H9 (cell line): ENCODE measurements at regions not wholly inside any gene's neighbourhood (a gene's known extent, or its start where the extent isn't known, plus 50 kb on each side); places are given as distances from the start of the nearest gene placed in this dataset.

ENCODE experiments used
- DNase-seq: peaks from one replicate; pipeline ENCODE4 v3.0.0-alpha.2; 2017
- H2AFZ ChIP-seq: one replicate; pipeline ENCODE4 v1.6.1; 2013; ENCODE audit warnings: mild to moderate bottlenecking, low read length, control low read depth, moderate library complexity
- H2AK5ac ChIP-seq: 2 replicates; pipeline ENCODE4 v1.6.1; 2013; ENCODE audit warnings: low read length, control low read depth, mixed read lengths; ENCODE audit not compliant: insufficient read length
- H2BK120ac ChIP-seq: one replicate; pipeline ENCODE4 v1.6.1; 2013; ENCODE audit warnings: low read depth, mild to moderate bottlenecking, low read length, control low read depth, inconsistent platforms; ENCODE audit not compliant: poor library complexity, severe bottlenecking
- H2BK12ac ChIP-seq: 2 replicates; pipeline ENCODE4 v1.6.1; 2013; ENCODE audit warnings: low read length, control low read depth, mixed read lengths, low read depth; ENCODE audit not compliant: insufficient read length
- H2BK15ac ChIP-seq: 2 replicates; pipeline ENCODE4 v1.6.1; 2013; ENCODE audit warnings: low read depth, low read length, control low read depth
- H2BK20ac ChIP-seq: one replicate; pipeline ENCODE4 v1.6.1; 2013; ENCODE audit warnings: low read depth, mild to moderate bottlenecking, low read length, control low read depth, inconsistent platforms; ENCODE audit not compliant: poor library complexity, severe bottlenecking
- H2BK5ac ChIP-seq: 2 replicates; pipeline ENCODE4 v1.6.1; 2013; ENCODE audit warnings: low read length, control low read depth, mixed read lengths; ENCODE audit not compliant: insufficient read length
- H3K14ac ChIP-seq: 2 replicates; pipeline ENCODE4 v1.6.1; 2013; ENCODE audit warnings: low read length, control low read depth; ENCODE audit not compliant: insufficient read depth
- H3K18ac ChIP-seq: 2 replicates; pipeline ENCODE4 v1.6.1; 2013; ENCODE audit warnings: low read depth, mild to moderate bottlenecking, mixed read lengths, low read length, control low read depth; ENCODE audit not compliant: insufficient read length
- H3K23ac ChIP-seq: 2 replicates; pipeline ENCODE4 v1.6.1; 2013; ENCODE audit warnings: low read length, control low read depth, mixed read lengths, low read depth; ENCODE audit not compliant: insufficient read length
- H3K23me2 ChIP-seq: 2 replicates; pipeline ENCODE4 v1.6.1; 2013; ENCODE audit warnings: low read depth, mild to moderate bottlenecking, mixed read lengths, low read length, control low read depth; ENCODE audit not compliant: insufficient read length, poor library complexity, severe bottlenecking
- H3K27ac ChIP-seq: 2 replicates; pipeline ENCODE4 v1.5.1; 2013; ENCODE audit warnings: low read length, control low read depth, mixed read lengths, low read depth; ENCODE audit not compliant: insufficient read length
- H3K27me3 ChIP-seq: 2 replicates; pipeline ENCODE4 v1.6.1; 2013; ENCODE audit warnings: low read length, control low read depth, inconsistent platforms; ENCODE audit not compliant: insufficient read depth
- H3K4ac ChIP-seq: 2 replicates; pipeline ENCODE4 v1.6.1; 2013; ENCODE audit warnings: low read depth, mild to moderate bottlenecking, control low read depth, inconsistent platforms, low read length, moderate library complexity
- H3K4me1 ChIP-seq: 2 replicates; pipeline ENCODE4 v1.6.1; 2013; ENCODE audit warnings: low read length, control low read depth, inconsistent platforms; ENCODE audit not compliant: insufficient read depth
- H3K4me2 ChIP-seq: 2 replicates; pipeline ENCODE4 v1.6.1; 2013; ENCODE audit warnings: low read length, control low read depth, mixed read lengths; ENCODE audit not compliant: insufficient read length, insufficient read depth
- H3K56ac ChIP-seq: 2 replicates; pipeline ENCODE4 v1.6.1; 2013; ENCODE audit warnings: low read depth, mild to moderate bottlenecking, mixed read lengths, low read length, control low read depth; ENCODE audit not compliant: insufficient read length
- H3K79me1 ChIP-seq: 2 replicates; pipeline ENCODE4 v1.6.1; 2013; ENCODE audit warnings: low read depth, mild to moderate bottlenecking, moderate library complexity, low read length, control low read depth, inconsistent platforms; ENCODE audit not compliant: insufficient read depth, poor library complexity, severe bottlenecking
- H3K79me2 ChIP-seq: 2 replicates; pipeline ENCODE4 v1.6.1; 2013; ENCODE audit warnings: low read length, control low read depth, inconsistent platforms; ENCODE audit not compliant: insufficient read depth
- H3K9ac ChIP-seq: 2 replicates; pipeline ENCODE4 v1.6.1; 2013; ENCODE audit warnings: low read length, control low read depth, mixed read lengths; ENCODE audit not compliant: insufficient read length; ENCODE audit errors: extremely low read depth
- H3K9me3 ChIP-seq: one replicate; pipeline ENCODE4 v1.6.1; 2013; ENCODE audit warnings: low read depth, low read length, inconsistent platforms; ENCODE audit not compliant: control insufficient read depth
- H3T11ph ChIP-seq: one replicate; pipeline ENCODE4 v1.6.1; 2013; ENCODE audit warnings: mild to moderate bottlenecking, low read length, control low read depth, inconsistent platforms
- H4K20me1 ChIP-seq: one replicate; pipeline ENCODE4 v1.6.1; 2013; ENCODE audit not compliant: control insufficient read depth, insufficient read length, insufficient read depth
- H4K5ac ChIP-seq: 2 replicates; pipeline ENCODE4 v1.6.1; 2013; ENCODE audit warnings: low read depth, mild to moderate bottlenecking, mixed read lengths, low read length, control low read depth; ENCODE audit not compliant: insufficient read length
- H4K8ac ChIP-seq: replicated peaks from 2 replicates; pipeline ENCODE4 v1.6.1; 2013; ENCODE audit warnings: low read length, control low read depth, mixed read lengths, low read depth; ENCODE audit not compliant: insufficient read length
- H4K91ac ChIP-seq: 2 replicates; pipeline ENCODE4 v1.6.1; 2013; ENCODE audit warnings: low read depth, mild to moderate bottlenecking, moderate library complexity, mixed read lengths, low read length, control low read depth; ENCODE audit not compliant: insufficient read length
- H3K27ac Mint-ChIP-seq, 3 experiments: 2 replicates in 2 of 3; 3 replicates in 1 of 3; pipeline ENCODE4 v1.8.0; 2020 to 2021; ENCODE audit warnings: mixed read lengths in 3 of 3, mild to moderate bottlenecking in 1 of 3, moderate library complexity in 1 of 3
- H3K27me3 Mint-ChIP-seq: 2 replicates; pipeline ENCODE4 v1.8.0; 2021; ENCODE audit warnings: low read depth, mild to moderate bottlenecking, moderate library complexity, mixed read lengths
- H3K36me3 Mint-ChIP-seq, 3 experiments: 2 replicates in 2 of 3; 3 replicates in 1 of 3; pipeline ENCODE4 v1.8.0; 2020 to 2021; ENCODE audit warnings: low read depth in 3 of 3, mixed read lengths in 3 of 3; ENCODE audit not compliant: insufficient read depth in 1 of 3
- H3K4me1 Mint-ChIP-seq, 2 experiments: 2 replicates each; pipeline ENCODE4 v1.8.0; 2020; ENCODE audit warnings: mixed read lengths in 2 of 2
- H3K4me3 Mint-ChIP-seq, 2 experiments: 2 replicates in 1 of 2; 3 replicates in 1 of 2; pipeline ENCODE4 v1.8.0; 2020 to 2021; ENCODE audit warnings: mild to moderate bottlenecking in 2 of 2, mixed read lengths in 2 of 2, moderate library complexity in 1 of 2
- H3K9me3 Mint-ChIP-seq, 2 experiments: 2 replicates in 1 of 2; 3 replicates in 1 of 2; pipeline ENCODE4 v1.8.0; 2020; ENCODE audit warnings: mild to moderate bottlenecking in 2 of 2, mixed read lengths in 2 of 2, moderate library complexity in 1 of 2
- WGBS: extraction: QIAGEN DNeasy Blood & Tissue Kit; methylation state at CpG from one replicate; pipeline ENCODE4 v1.1.7; 2013; ENCODE audit warnings: missing lambda C conversion rate, low lambda C conversion rate, mixed read lengths; ENCODE audit not compliant: insufficient read length; ENCODE audit errors: extremely low coverage; 5-methylcytosine and 5-hydroxymethylcytosine counted together
- TF ChIP-seq, protein P1 (sequence below): fragments of 200-600 bp; sonication (generic); conservative IDR thresholded peaks from 3 replicates; pipeline ENCODE4 v1.8.0; 2021; ENCODE audit warnings: antibody characterized with exemption, mild to moderate bottlenecking

DNA sequence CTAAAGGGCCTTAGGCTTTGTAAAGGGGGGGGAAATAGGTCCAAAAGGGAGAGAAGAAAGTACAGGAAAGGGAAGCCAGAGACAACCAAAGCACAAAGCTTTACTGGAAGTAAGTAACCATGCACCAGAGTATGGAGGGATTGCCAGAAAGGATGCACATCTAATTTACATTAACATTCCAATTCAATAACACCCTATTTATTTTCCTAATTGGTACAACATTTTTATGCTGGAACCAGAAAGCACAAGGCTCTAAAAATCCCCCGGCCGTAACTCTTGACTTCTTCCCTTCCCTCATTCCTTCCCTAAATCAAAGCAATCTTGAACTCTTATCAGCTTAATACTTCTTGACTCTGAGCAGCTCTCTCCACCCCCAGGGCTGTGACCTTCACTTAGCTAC lies 400.0 kb upstream of the CELF2 start:
- Histone ChIP-seq H3K79me1 (no peaks in the 10 kb centered on the region), H4K8ac (no peak overlapping the region), H3K9ac (no peak overlapping the region), H3K27me3 (no peaks in the 10 kb centered on the region), H3K14ac (no peak overlapping the region), H3K4ac (no peak overlapping the region), H2BK20ac (no peak overlapping the region), H2BK5ac (no peak overlapping the region), H3K27ac (no peak overlapping the region), H3T11ph (no peak overlapping the region), H2BK12ac (no peak overlapping the region), H3K79me2 (no peaks in the 10 kb centered on the region), H4K91ac (no peak overlapping the region), H4K20me1 (no peaks in the 10 kb centered on the region), H2BK15ac (no peak overlapping the region), H3K56ac (no peak overlapping the region), H4K5ac (no peak overlapping the region), H3K4me1 (no peaks in the 10 kb centered on the region), H3K23ac (no peak overlapping the region), H3K18ac (no peak overlapping the region), H2AFZ (no peak overlapping the region), H2BK120ac (no peak overlapping the region), H2AK5ac (no peak overlapping the region), H3K4me2 (no peak overlapping the region), H3K9me3 (no peaks in the 10 kb centered on the region), H3K23me2 (no peaks in the 10 kb centered on the region)
- 0 out of 5 replicates have a peak, but pooled peaks cover 0 to 3% of the 10 kb centered on the region in 2 experiments for H3K9me3 Mint-ChIP-seq
- H3K4me1 Mint-ChIP-seq, result no peaks in the 10 kb centered on the region
- no CpG with 5 or more reads among the region's 2 CpGs for WGBS
- H3K27me3 Mint-ChIP-seq, result no peaks in the 10 kb centered on the region
- H3K4me3 Mint-ChIP-seq, result no peak overlapping the region
- no peaks in the 10 kb centered on the region for H3K36me3 Mint-ChIP-seq
- TF ChIP-seq, protein P1, sequence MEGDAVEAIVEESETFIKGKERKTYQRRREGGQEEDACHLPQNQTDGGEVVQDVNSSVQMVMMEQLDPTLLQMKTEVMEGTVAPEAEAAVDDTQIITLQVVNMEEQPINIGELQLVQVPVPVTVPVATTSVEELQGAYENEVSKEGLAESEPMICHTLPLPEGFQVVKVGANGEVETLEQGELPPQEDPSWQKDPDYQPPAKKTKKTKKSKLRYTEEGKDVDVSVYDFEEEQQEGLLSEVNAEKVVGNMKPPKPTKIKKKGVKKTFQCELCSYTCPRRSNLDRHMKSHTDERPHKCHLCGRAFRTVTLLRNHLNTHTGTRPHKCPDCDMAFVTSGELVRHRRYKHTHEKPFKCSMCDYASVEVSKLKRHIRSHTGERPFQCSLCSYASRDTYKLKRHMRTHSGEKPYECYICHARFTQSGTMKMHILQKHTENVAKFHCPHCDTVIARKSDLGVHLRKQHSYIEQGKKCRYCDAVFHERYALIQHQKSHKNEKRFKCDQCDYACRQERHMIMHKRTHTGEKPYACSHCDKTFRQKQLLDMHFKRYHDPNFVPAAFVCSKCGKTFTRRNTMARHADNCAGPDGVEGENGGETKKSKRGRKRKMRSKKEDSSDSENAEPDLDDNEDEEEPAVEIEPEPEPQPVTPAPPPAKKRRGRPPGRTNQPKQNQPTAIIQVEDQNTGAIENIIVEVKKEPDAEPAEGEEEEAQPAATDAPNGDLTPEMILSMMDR, result no peak
- no peak overlapping the region for H3K27ac Mint-ChIP-seq
- DNase-seq, result no peak
